ENCODE measurements at regions not wholly inside any gene's neighbourhood (a gene's known extent, or its start where the extent isn't known, plus 50 kb on each side); places are given as distances from the start of the nearest gene placed in this dataset.

DNA sequence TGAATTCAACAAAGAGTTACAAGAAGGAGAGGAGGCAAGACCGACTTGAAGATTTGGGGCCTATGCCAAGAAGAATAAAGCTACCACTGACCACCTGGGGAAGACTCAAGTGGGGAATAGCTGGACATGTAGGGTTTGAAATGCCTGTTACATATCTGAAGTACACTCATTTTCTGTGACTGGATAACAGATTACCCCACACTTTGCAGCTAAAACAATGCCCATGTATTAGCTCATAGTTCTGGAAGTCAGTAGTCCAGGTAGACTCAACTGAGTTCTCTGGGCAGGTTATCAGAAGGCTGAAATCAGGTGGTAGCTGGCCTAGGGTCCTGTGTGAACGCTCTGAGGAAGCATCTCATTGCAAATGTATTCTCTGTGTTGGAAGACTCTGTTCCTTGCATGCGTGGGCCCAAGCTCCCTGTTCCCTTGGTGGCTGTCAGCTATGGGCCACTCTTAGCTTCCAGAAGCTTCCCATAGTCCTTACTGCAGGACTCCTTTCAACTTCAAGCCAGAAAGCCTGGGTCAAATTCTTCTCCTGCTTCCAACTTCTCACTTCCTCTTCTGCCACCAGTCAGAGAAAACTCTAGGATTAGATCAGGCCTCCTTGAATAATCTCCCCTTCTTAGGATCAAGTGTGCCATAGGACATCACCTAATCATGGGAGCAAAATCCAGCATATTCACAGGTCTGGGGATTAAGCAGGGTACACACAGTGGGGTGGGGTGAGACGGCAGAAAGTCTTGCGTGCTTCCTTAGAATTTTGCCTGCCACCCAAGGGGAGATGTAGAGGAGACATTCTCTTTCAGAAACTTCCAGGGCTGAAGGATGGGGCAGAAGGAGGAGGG is 187.8 kb downstream of the SHQ1 start:
- Mint-ChIP-seq H3K27ac (no peak overlapping the region), H3K9me3 (no peaks in the 10 kb centered on the region), H3K36me3 (no peaks in the 10 kb centered on the region), H3K4me1 (peaks cover 10 to 14% (median 13%) of the 10 kb centered on the region in 4 donors), H3K27me3 (peaks cover 1 to 2% of the 10 kb centered on the region in 2 donors), H3K4me3 (no peak overlapping the region)
- peaks cover 9% of the 10 kb centered on the region for H3K4me1 ChIP-seq (ENCODE audit: insufficient read depth, low read length)
- H3K27ac ChIP-seq (ENCODE audit: low read depth, low read length), result no peak overlapping the region
- no peak overlapping the region for H3K4me3 ChIP-seq (ENCODE audit: low read length in 2 of 2)
- no peaks in the 10 kb centered on the region for H3K27me3 ChIP-seq (ENCODE audit: insufficient read depth, low read length)
- DNase-seq, result no peak
- no peaks in the 10 kb centered on the region for H3K36me3 ChIP-seq (ENCODE audit: insufficient read depth, low read length)
- ChIA-PET POLR2A (ENCODE audit: partially characterized antibody) (no interaction called here), CTCF (ENCODE audit: partially characterized antibody) (interaction anchor here (1.2 kb wide), 1 partner anchor 164 kb away, joined by 4 read pairs; no protein-coding TSS in a partner anchor)
- intact Hi-C loops (cut with micrococcal nuclease), result no loop called here
- H3K9me3 ChIP-seq (ENCODE audit: control insufficient read depth in 1 of 2, low read length in 2 of 2), result no peaks in the 10 kb centered on the region

- peaks cover 10 to 14% (median 13%) of the 10 kb centered on the region in 4 donors for H3K4me1 Mint-ChIP-seq
- peaks cover 9% of the 10 kb centered on the region for H3K4me1 ChIP-seq (ENCODE audit: insufficient read depth, low read length)
- DNase-seq, result no peak
- no peaks in the 10 kb centered on the region for H3K36me3 Mint-ChIP-seq
- H3K27me3 ChIP-seq (ENCODE audit: insufficient read depth, low read length), result no peaks in the 10 kb centered on the region
- peaks cover 1 to 2% of the 10 kb centered on the region in 2 donors for H3K27me3 Mint-ChIP-seq
- no peaks in the 10 kb centered on the region for H3K9me3 ChIP-seq (ENCODE audit: control insufficient read depth in 1 of 2, low read length in 2 of 2)
- H3K9me3 Mint-ChIP-seq, result no peaks in the 10 kb centered on the region
- no peak overlapping the region for H3K27ac Mint-ChIP-seq
- POLR2A ChIA-PET (ENCODE audit: partially characterized antibody), result no interaction called here
- H3K4me3 Mint-ChIP-seq, result no peak overlapping the region
- no peaks in the 10 kb centered on the region for H3K36me3 ChIP-seq (ENCODE audit: insufficient read depth, low read length)
- no peak overlapping the region for H3K27ac ChIP-seq (ENCODE audit: low read depth, low read length)
- intact Hi-C loops (cut with micrococcal nuclease), result no loop called here
- CTCF ChIA-PET (ENCODE audit: partially characterized antibody), result interaction anchor here (0.8 kb wide), 1 partner anchor 163 kb away, joined by 3 read pairs; no protein-coding TSS in a partner anchor
- no peak overlapping the region for H3K4me3 ChIP-seq (ENCODE audit: low read length in 2 of 2)
Measured at GRCh38 chr3:72659596-72659995, 188.6 kb downstream of the SHQ1 start.

DNA sequence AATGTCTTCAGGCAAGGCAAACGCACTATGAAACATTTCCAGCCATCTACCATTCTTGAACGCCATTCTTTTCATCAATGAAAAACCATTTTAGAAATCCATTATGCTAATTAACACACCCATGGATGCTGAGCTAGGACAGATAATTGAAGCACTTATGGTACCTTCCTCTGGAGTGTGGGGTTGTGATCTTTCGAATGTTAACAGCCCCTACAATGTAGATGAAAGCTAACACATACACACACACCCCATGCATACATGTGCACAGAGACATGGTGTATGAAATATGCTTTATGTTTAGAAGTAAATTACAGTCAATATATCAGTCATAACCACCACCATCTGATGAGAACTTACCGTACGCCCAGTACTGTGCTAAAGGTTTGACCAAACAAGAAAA is 189.1 kb downstream of the SHQ1 start:
- no peaks in the 10 kb centered on the region for H3K27me3 ChIP-seq (ENCODE audit: insufficient read depth, low read length)
- H3K27ac ChIP-seq (ENCODE audit: low read depth, low read length), result no peak overlapping the region
- ChIA-PET CTCF (ENCODE audit: partially characterized antibody) (interaction anchor here (0.8 kb wide), 1 partner anchor 163 kb away, joined by 3 read pairs; no protein-coding TSS in a partner anchor), POLR2A (ENCODE audit: partially characterized antibody) (no interaction called here)
- intact Hi-C loops (cut with micrococcal nuclease), result no loop called here
- H3K4me3 ChIP-seq (ENCODE audit: low read length in 2 of 2), result no peak overlapping the region
- no peaks in the 10 kb centered on the region for H3K36me3 Mint-ChIP-seq
- H3K36me3 ChIP-seq (ENCODE audit: insufficient read depth, low read length), result no peaks in the 10 kb centered on the region
- H3K9me3 Mint-ChIP-seq, result no peaks in the 10 kb centered on the region
- no peak for DNase-seq
- no peak overlapping the region for H3K27ac Mint-ChIP-seq
- no peak overlapping the region for H3K4me3 Mint-ChIP-seq
- peaks cover 10 to 14% (median 13%) of the 10 kb centered on the region in 4 donors for H3K4me1 Mint-ChIP-seq
- peaks cover 9% of the 10 kb centered on the region for H3K4me1 ChIP-seq (ENCODE audit: insufficient read depth, low read length)
- no peaks in the 10 kb centered on the region for H3K9me3 ChIP-seq (ENCODE audit: control insufficient read depth in 1 of 2, low read length in 2 of 2)
- H3K27me3 Mint-ChIP-seq, result peaks cover 1 to 2% of the 10 kb centered on the region in 2 donors

- Mint-ChIP-seq H3K36me3 (no peaks in the 10 kb centered on the region), H3K4me1 (peaks cover 10 to 14% (median 13%) of the 10 kb centered on the region in 4 donors), H3K27me3 (peaks cover 1 to 2% of the 10 kb centered on the region in 2 donors), H3K9me3 (no peaks in the 10 kb centered on the region), H3K4me3 (peak overlapping the region in 1 of 8 donors; percentile 26), H3K27ac (no peak overlapping the region)
- no peaks in the 10 kb centered on the region for H3K36me3 ChIP-seq (ENCODE audit: insufficient read depth, low read length)
- no peak overlapping the region for H3K27ac ChIP-seq (ENCODE audit: low read depth, low read length)
- intact Hi-C loops (cut with micrococcal nuclease), result no loop called here
- H3K9me3 ChIP-seq (ENCODE audit: control insufficient read depth in 1 of 2, low read length in 2 of 2), result no peaks in the 10 kb centered on the region
- no peak overlapping the region for H3K4me3 ChIP-seq (ENCODE audit: low read length in 2 of 2)
- H3K4me1 ChIP-seq (ENCODE audit: insufficient read depth, low read length), result peaks cover 9% of the 10 kb centered on the region
- H3K27me3 ChIP-seq (ENCODE audit: insufficient read depth, low read length), result no peaks in the 10 kb centered on the region
- CTCF ChIA-PET (ENCODE audit: partially characterized antibody), result interaction anchor here (1.2 to 2.7 kb wide), 3 partner anchors 8 to 163 kb away, joined by 3 to 14 read pairs (median 5); no protein-coding TSS in a partner anchor
- no peak for DNase-seq
- POLR2A ChIA-PET (ENCODE audit: partially characterized antibody), result no interaction called here
Measured at GRCh38 chr3:72658466-72659100, 189.7 kb downstream of the SHQ1 start.

- Histone ChIP-seq H3K4me1 (ENCODE audit: insufficient read depth, low read length) (peaks cover 9% of the 10 kb centered on the region), H3K36me3 (ENCODE audit: insufficient read depth, low read length) (no peaks in the 10 kb centered on the region), H3K27me3 (ENCODE audit: insufficient read depth, low read length) (no peaks in the 10 kb centered on the region), H3K27ac (ENCODE audit: low read depth, low read length) (no peak overlapping the region), H3K4me3 (ENCODE audit: low read length in 2 of 2) (no peak overlapping the region), H3K9me3 (ENCODE audit: control insufficient read depth in 1 of 2, low read length in 2 of 2) (no peaks in the 10 kb centered on the region)
- intact Hi-C loops (cut with micrococcal nuclease), result no loop called here
- Mint-ChIP-seq H3K36me3 (no peaks in the 10 kb centered on the region), H3K9me3 (no peaks in the 10 kb centered on the region), H3K27me3 (peaks cover 1 to 2% of the 10 kb centered on the region in 2 donors), H3K4me3 (peak overlapping the region in 2 of 8 donors; percentile 11 to 67), H3K4me1 (peaks cover 10 to 14% (median 13%) of the 10 kb centered on the region in 4 donors), H3K27ac (peak overlapping the region in 2 of 7 donors; percentile 12 to 53)
- peak; percentile 43 to 71 (median 62) for DNase-seq
- POLR2A ChIA-PET (ENCODE audit: partially characterized antibody), result no interaction called here
- CTCF ChIA-PET (ENCODE audit: partially characterized antibody), result interaction anchor here (1.2 to 2.7 kb wide), 3 partner anchors 9 to 164 kb away, joined by 3 to 14 read pairs (median 5); no protein-coding TSS in a partner anchor
Measured at GRCh38 chr3:72657666-72658065, 190.6 kb downstream of the SHQ1 start.

DNA sequence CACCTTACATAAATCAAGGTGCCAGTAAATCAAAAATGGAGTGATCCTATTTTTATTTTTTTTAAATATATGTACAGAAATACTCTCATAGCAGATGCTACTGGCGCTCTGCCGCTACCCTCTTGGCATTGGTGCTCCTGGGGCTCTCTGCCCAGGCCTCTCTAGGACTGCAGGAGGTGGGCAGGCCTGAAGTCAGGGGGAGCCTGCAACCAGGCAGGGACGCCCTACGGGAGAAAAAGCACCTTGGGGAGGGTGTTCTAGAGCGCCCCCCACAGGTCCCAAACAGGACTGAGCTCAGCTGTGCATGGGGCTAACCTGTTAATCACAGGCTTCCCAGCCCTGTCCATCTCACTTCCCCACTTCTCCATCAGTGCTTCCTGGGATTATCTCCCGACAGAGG is 192.5 kb downstream of the SHQ1 start:
- H3K36me3 Mint-ChIP-seq, result no peaks in the 10 kb centered on the region
- POLR2A ChIA-PET (ENCODE audit: partially characterized antibody), result no interaction called here
- CTCF ChIA-PET (ENCODE audit: partially characterized antibody), result interaction anchor here (2.7 kb wide), 1 partner anchor 11 kb away, joined by 14 read pairs; no protein-coding TSS in a partner anchor
- Histone ChIP-seq H3K27me3 (ENCODE audit: insufficient read depth, low read length) (no peaks in the 10 kb centered on the region), H3K4me3 (ENCODE audit: low read length in 2 of 2) (no peak overlapping the region), H3K27ac (ENCODE audit: low read depth, low read length) (no peak overlapping the region), H3K9me3 (ENCODE audit: control insufficient read depth in 1 of 2, low read length in 2 of 2) (no peaks in the 10 kb centered on the region), H3K36me3 (ENCODE audit: insufficient read depth, low read length) (no peaks in the 10 kb centered on the region), H3K4me1 (ENCODE audit: insufficient read depth, low read length) (peaks cover 9% of the 10 kb centered on the region)
- no peak overlapping the region for H3K27ac Mint-ChIP-seq
- peaks cover 10 to 14% (median 14%) of the 10 kb centered on the region in 4 donors for H3K4me1 Mint-ChIP-seq
- H3K27me3 Mint-ChIP-seq, result peaks cover 1 to 2% of the 10 kb centered on the region in 2 donors
- intact Hi-C loops (cut with micrococcal nuclease), result no loop called here
- no peak for DNase-seq
- H3K4me3 Mint-ChIP-seq, result no peak overlapping the region
- H3K9me3 Mint-ChIP-seq, result peaks cover 0 to 4% (median 0%) of the 10 kb centered on the region in 8 donors

- H3K27me3 ChIP-seq (ENCODE audit: insufficient read depth, low read length), result no peaks in the 10 kb centered on the region
- Mint-ChIP-seq H3K27ac (no peak overlapping the region), H3K36me3 (no peaks in the 10 kb centered on the region), H3K4me1 (peaks cover 10 to 14% (median 14%) of the 10 kb centered on the region in 4 donors), H3K4me3 (peak overlapping the region in 1 of 8 donors; percentile 30), H3K9me3 (peaks cover 0 to 4% (median 0%) of the 10 kb centered on the region in 8 donors), H3K27me3 (peaks cover 1 to 2% of the 10 kb centered on the region in 2 donors)
- H3K4me1 ChIP-seq (ENCODE audit: insufficient read depth, low read length), result peaks cover 9% of the 10 kb centered on the region
- intact Hi-C loops (cut with micrococcal nuclease), result no loop called here
- H3K27ac ChIP-seq (ENCODE audit: low read depth, low read length), result no peak overlapping the region
- H3K9me3 ChIP-seq (ENCODE audit: control insufficient read depth in 1 of 2, low read length in 2 of 2), result no peaks in the 10 kb centered on the region
- H3K36me3 ChIP-seq (ENCODE audit: insufficient read depth, low read length), result no peaks in the 10 kb centered on the region
- CTCF ChIA-PET (ENCODE audit: partially characterized antibody), result no interaction called here
- no peak for DNase-seq
- H3K4me3 ChIP-seq (ENCODE audit: low read length in 2 of 2), result no peak overlapping the region
- POLR2A ChIA-PET (ENCODE audit: partially characterized antibody), result no interaction called here
Measured at GRCh38 chr3:72655131-72655551, 193.1 kb downstream of the SHQ1 start.

All from CD4-positive, alpha-beta memory T cell (primary cell).